Astrocyte of the spinal cord (primary cell): ENCODE measurements at regions not wholly inside any gene's neighbourhood (a gene's known extent, or its start where the extent isn't known, plus 50 kb on each side); places are given as distances from the start of the nearest gene placed in this dataset.

ENCODE experiments used
- DNase-seq: peaks from one replicate; pipeline ENCODE4 v3.0.0; 2011; ENCODE audit warnings: low read depth, low spot score
- H3K4me3 ChIP-seq: 2 replicates; pipeline ENCODE4 v1.5.1; 2011; ENCODE audit warnings: low read depth, mild to moderate bottlenecking, low read length, moderate library complexity
- in situ Hi-C: cut with HindIII; loops from 2 replicates; pipeline ENCODE4 v1.10.0; 2017; ENCODE audit warnings: low sequenced_read_pairs
- TF ChIP-seq, protein P1 (sequence below): IDR thresholded peaks from 2 replicates; pipeline ENCODE4 v1.5.1; 2012; ENCODE audit warnings: low read depth, mild to moderate bottlenecking, low read length, inconsistent platforms

DNA sequence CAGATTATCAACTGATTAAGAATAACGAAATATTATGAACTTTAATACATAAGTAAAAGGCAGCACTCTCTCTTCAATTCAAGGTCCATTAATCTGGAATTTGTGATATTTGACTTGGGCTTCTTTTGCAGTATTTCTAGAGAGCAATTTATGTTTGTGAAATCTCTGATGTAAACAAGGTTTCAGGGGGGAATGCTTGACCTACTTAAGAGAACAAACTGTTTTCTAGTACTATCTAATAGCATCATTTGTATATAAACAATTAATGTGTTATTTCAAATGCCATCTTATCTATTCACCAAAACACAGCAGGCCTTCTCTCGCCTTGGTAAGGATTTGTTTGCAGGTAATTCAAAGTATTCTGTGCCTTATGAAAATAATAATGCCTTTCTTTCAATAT, 103.6 kb upstream of the FST start:
- no peak overlapping the region for H3K4me3 ChIP-seq
- TF ChIP-seq, protein P1, sequence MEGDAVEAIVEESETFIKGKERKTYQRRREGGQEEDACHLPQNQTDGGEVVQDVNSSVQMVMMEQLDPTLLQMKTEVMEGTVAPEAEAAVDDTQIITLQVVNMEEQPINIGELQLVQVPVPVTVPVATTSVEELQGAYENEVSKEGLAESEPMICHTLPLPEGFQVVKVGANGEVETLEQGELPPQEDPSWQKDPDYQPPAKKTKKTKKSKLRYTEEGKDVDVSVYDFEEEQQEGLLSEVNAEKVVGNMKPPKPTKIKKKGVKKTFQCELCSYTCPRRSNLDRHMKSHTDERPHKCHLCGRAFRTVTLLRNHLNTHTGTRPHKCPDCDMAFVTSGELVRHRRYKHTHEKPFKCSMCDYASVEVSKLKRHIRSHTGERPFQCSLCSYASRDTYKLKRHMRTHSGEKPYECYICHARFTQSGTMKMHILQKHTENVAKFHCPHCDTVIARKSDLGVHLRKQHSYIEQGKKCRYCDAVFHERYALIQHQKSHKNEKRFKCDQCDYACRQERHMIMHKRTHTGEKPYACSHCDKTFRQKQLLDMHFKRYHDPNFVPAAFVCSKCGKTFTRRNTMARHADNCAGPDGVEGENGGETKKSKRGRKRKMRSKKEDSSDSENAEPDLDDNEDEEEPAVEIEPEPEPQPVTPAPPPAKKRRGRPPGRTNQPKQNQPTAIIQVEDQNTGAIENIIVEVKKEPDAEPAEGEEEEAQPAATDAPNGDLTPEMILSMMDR = no peak
- DNase-seq = no peak
- in situ Hi-C loops = no loop called here

DNA sequence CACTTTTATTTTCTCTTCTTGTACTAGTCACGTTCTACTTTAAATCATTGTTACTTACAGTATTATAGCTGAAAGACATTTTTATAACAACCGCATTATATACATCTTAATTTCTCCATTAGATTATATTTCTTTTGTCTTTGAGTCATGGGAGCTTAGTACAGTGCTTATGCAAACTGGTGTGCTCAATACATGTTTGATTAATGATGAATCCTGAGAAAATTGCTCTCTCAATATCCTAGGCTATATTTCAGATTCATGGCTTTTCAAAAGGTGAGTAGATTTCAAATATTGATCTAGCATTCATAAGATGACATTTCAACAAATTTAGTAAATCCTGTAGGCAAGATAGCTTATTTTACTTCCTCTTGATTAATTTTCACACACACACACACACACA, 102.2 kb upstream of the FST start:
- in situ Hi-C loops = no loop called here
- no peak overlapping the region for H3K4me3 ChIP-seq
- TF ChIP-seq, protein P1 = no peak
- DNase-seq = no peak

DNA sequence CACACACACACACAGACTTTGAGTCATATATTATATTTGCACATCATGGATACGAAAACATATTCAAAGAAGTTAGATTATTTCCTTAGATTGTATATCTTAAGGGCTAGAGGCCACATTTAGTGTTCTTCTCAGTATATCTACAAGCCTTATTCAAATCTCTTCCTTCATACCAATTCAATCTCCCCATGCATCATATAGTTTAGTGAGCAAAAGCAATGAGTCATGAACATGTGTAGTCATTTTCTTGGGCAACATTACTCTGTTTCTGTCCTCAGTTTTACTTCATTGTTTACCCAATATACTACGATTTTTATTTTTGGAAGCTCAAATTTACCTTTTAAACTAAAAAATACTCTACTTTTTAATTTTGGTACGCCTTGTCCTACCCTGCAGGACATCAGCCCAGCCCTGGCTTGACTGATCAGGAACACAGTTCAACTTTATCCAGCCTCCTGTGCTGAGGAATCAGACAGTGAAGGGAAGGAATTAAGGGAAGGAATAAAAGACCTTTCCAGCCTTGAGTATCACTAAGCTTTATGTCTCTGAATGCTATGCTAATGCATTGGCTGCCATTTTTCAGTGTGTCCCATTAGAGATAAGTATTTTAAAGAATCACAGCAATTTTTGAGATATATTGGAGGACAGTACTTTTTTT, 101.7 kb upstream of the FST start:
- H3K4me3 ChIP-seq = no peak overlapping the region
- in situ Hi-C loops = no loop called here
- TF ChIP-seq, protein P1 = no peak
- DNase-seq = peak; percentile 72

DNA sequence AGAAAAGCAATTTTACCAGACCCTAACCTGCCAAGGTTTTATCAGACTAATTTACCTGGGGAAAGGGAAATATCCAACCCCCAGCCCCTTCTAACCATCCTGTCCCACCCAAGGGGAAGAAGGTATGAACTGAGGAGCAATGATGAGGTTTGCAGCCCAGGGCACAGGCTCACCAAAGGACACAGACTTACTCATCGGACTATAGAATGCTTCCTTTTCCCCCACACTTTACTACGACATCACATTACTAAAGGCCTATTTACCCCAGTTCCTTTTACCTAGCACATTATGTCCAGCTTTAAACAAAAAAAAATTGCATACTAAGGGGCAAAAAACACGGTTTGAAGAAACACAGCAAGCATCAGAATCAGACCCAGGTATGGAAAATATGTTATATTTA, 94.1 kb upstream of the FST start:
- no peak for DNase-seq
- TF ChIP-seq, protein P1 = no peak
- H3K4me3 ChIP-seq = no peak overlapping the region
- in situ Hi-C loops = no loop called here

DNA sequence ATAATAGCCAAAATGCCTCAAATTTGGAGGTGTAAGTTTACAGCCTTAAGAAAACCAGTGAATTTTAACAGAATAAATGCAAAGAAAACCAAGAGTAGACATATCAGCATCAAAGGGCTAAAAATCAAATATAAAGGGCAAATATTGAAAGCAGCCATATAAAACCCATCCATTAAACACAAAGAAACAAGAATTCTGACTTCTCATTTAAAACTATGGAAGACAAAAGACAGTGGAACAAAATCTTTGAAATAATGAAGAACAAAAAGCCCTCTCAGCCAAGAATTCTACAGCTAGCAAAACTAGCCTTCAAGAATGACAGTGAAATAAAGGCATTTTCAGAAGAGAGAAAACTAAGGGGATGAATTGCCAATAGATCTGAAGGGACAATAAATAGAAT, 91.3 kb upstream of the FST start:
- DNase-seq = no peak
- H3K4me3 ChIP-seq = no peak overlapping the region
- in situ Hi-C loops = no loop called here
- TF ChIP-seq, protein P1 = no peak

DNA sequence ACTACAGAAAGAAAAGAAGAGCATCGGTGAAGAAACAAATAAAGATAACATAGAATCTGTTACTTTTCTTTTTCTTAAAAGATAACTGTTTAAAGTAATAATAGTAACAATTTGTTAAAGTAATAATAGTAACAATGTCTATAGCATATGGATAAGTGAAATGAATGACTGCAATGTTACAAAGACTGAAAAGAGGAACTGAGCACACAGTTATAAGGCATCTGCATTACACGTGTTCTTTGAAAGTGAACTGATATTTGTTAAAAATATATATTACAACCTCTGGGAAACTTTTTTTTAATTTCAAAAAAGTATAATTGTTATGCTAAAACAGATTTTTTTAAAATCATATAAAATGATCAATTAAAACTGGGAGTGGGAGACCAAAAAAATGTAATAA, 88.4 kb upstream of the FST start:
- in situ Hi-C loops = no loop called here
- H3K4me3 ChIP-seq = no peak overlapping the region
- TF ChIP-seq, protein P1 = no peak
- DNase-seq = no peak

DNA sequence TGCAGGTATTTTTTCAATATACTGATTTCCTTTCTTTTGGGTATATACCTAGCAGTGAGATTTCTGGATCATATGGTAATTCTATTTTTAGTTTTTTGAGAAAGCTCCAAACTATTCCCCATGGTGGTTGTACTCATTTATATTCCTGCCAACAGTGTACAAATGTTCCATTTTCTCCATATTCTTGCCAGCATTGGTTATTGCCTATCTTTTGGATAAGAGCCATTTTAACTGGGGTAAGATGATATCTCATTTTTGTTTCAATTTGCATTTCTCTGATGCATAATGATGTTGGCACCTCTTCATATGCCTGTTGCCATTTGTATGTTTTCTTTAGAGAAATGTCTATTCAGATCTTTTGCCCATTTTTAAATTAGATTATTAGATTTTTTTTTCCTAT, 85.6 kb upstream of the FST start:
- no peak overlapping the region for H3K4me3 ChIP-seq
- no peak for DNase-seq
- in situ Hi-C loops = no loop called here
- TF ChIP-seq, protein P1 = no peak
